ENCODE measurements at regions not wholly inside any gene's neighbourhood (a gene's known extent, or its start where the extent isn't known, plus 50 kb on each side); places are given as distances from the start of the nearest gene placed in this dataset.
"Not testable (repeated sequence)": the region's sequence is repeated elsewhere in the genome, so short reads cannot be mapped to it uniquely, and the experiment has no call there.

GRCh38 chr10:21368022-21368582, 157.4 kb downstream of the SKIDA1 start:
- DNase-seq (no peak), FAIRE-seq (no peak)
- H3K9me3 ChIP-seq (ENCODE audit: control insufficient read depth in 2 of 2, insufficient read depth in 1 of 2, low read depth in 1 of 2, low read length in 1 of 2), result no peaks in the 10 kb centered on the region
- no peaks in the 10 kb centered on the region for H3K27me3 ChIP-seq (ENCODE audit: control insufficient read depth in 3 of 3, insufficient read depth in 3 of 3, low read length in 3 of 3)
- no peak overlapping the region for H3K4me3 ChIP-seq (ENCODE audit: low read depth in 1 of 3, low read length in 3 of 3)
- no peaks in the 10 kb centered on the region for H3K36me3 ChIP-seq (ENCODE audit: control insufficient read depth in 3 of 3, insufficient read depth in 2 of 3, low read depth in 1 of 3, low read length in 3 of 3)
- 87 to 94% (median 92%) methylated on average over 8 of the region's 8 CpGs for WGBS, 3 donors
- peaks cover 0 to 8% (median 3%) of the 10 kb centered on the region in 3 donors for H3K4me1 ChIP-seq (ENCODE audit: control insufficient read depth in 3 of 3, insufficient read depth in 2 of 3, low read depth in 1 of 3, low read length in 2 of 3)
- H3K27ac ChIP-seq (ENCODE audit: low read depth in 1 of 3, low read length in 2 of 3), result no peak overlapping the region

GRCh38 chr10:21366108-21366507, 159.4 kb downstream of the SKIDA1 start:
- peak in 1 of 2 donors; percentile 40 for DNase-seq
- H3K36me3 ChIP-seq (ENCODE audit: control insufficient read depth in 3 of 3, insufficient read depth in 2 of 3, low read depth in 1 of 3, low read length in 3 of 3); H3K9me3 ChIP-seq (ENCODE audit: control insufficient read depth in 2 of 2, insufficient read depth in 1 of 2, low read depth in 1 of 2, low read length in 1 of 2); H3K27ac ChIP-seq (ENCODE audit: low read depth in 1 of 3, low read length in 2 of 3); H3K4me3 ChIP-seq (ENCODE audit: low read depth in 1 of 3, low read length in 3 of 3); FAIRE-seq; H3K27me3 ChIP-seq (ENCODE audit: control insufficient read depth in 3 of 3, insufficient read depth in 3 of 3, low read length in 3 of 3); H3K4me1 ChIP-seq (ENCODE audit: control insufficient read depth in 3 of 3, insufficient read depth in 2 of 3, low read depth in 1 of 3, low read length in 2 of 3): not testable (repeated sequence)
- WGBS, 3 donors, result 62 to 76% (median 65%) methylated on average over 6 of the region's 6 CpGs

GRCh38 chr10:21364196-21365114, 161.0 kb downstream of the SKIDA1 start:
- peaks cover 0 to 8% (median 3%) of the 10 kb centered on the region in 3 donors for H3K4me1 ChIP-seq (ENCODE audit: control insufficient read depth in 3 of 3, insufficient read depth in 2 of 3, low read depth in 1 of 3, low read length in 2 of 3)
- no peaks in the 10 kb centered on the region for H3K9me3 ChIP-seq (ENCODE audit: control insufficient read depth in 2 of 2, insufficient read depth in 1 of 2, low read depth in 1 of 2, low read length in 1 of 2)
- DNase-seq, result peak; percentile 29 to 56
- no peak for FAIRE-seq
- 40 to 60% (median 47%) methylated on average over 11 of the region's 11 CpGs for WGBS, 3 donors
- no peak overlapping the region for H3K4me3 ChIP-seq (ENCODE audit: low read depth in 1 of 3, low read length in 3 of 3)
- peak overlapping the region in 1 of 3 donors; percentile 59 for H3K27ac ChIP-seq (ENCODE audit: low read depth in 1 of 3, low read length in 2 of 3)
- H3K36me3 ChIP-seq (ENCODE audit: control insufficient read depth in 3 of 3, insufficient read depth in 2 of 3, low read depth in 1 of 3, low read length in 3 of 3), result no peaks in the 10 kb centered on the region
- H3K27me3 ChIP-seq (ENCODE audit: control insufficient read depth in 3 of 3, insufficient read depth in 3 of 3, low read length in 3 of 3), result no peaks in the 10 kb centered on the region

GRCh38 chr10:21363731-21364104, 161.8 kb downstream of the SKIDA1 start:
- FAIRE-seq (no peak), DNase-seq (no peak)
- Histone ChIP-seq H3K27me3 (ENCODE audit: control insufficient read depth in 3 of 3, insufficient read depth in 3 of 3, low read length in 3 of 3) (no peaks in the 10 kb centered on the region), H3K4me1 (ENCODE audit: control insufficient read depth in 3 of 3, insufficient read depth in 2 of 3, low read depth in 1 of 3, low read length in 2 of 3) (peaks cover 0 to 8% (median 3%) of the 10 kb centered on the region in 3 donors), H3K4me3 (ENCODE audit: low read depth in 1 of 3, low read length in 3 of 3) (no peak overlapping the region), H3K36me3 (ENCODE audit: control insufficient read depth in 3 of 3, insufficient read depth in 2 of 3, low read depth in 1 of 3, low read length in 3 of 3) (no peaks in the 10 kb centered on the region), H3K9me3 (ENCODE audit: control insufficient read depth in 2 of 2, insufficient read depth in 1 of 2, low read depth in 1 of 2, low read length in 1 of 2) (no peaks in the 10 kb centered on the region), H3K27ac (ENCODE audit: low read depth in 1 of 3, low read length in 2 of 3) (no peak overlapping the region)
- WGBS, 3 donors, result 71 to 84% (median 74%) methylated on average over 3 of the region's 3 CpGs

GRCh38 chr10:21363092-21363730, 162.3 kb downstream of the SKIDA1 start:
- no peak for FAIRE-seq
- peak overlapping the region in 1 of 3 donors; percentile 27 for H3K27ac ChIP-seq (ENCODE audit: low read depth in 1 of 3, low read length in 2 of 3)
- 23 to 36% (median 31%) methylated on average over 4 of the region's 4 CpGs for WGBS, 3 donors

GRCh38 chr10:21359202-21359601, 166.3 kb downstream of the SKIDA1 start:
- H3K4me1 ChIP-seq (ENCODE audit: control insufficient read depth in 3 of 3, insufficient read depth in 2 of 3, low read depth in 1 of 3, low read length in 2 of 3), result peaks cover 0 to under 1% (median 0%) of the 10 kb centered on the region in 3 donors
- H3K36me3 ChIP-seq (ENCODE audit: control insufficient read depth in 3 of 3, insufficient read depth in 2 of 3, low read depth in 1 of 3, low read length in 3 of 3), result no peaks in the 10 kb centered on the region
- DNase-seq, result no peak
- H3K9me3 ChIP-seq (ENCODE audit: control insufficient read depth in 2 of 2, insufficient read depth in 1 of 2, low read depth in 1 of 2, low read length in 1 of 2), result no peaks in the 10 kb centered on the region
- H3K27ac ChIP-seq (ENCODE audit: low read depth in 1 of 3, low read length in 2 of 3), result no peak overlapping the region
- H3K27me3 ChIP-seq (ENCODE audit: control insufficient read depth in 3 of 3, insufficient read depth in 3 of 3, low read length in 3 of 3), result no peaks in the 10 kb centered on the region
- no peak overlapping the region for H3K4me3 ChIP-seq (ENCODE audit: low read depth in 1 of 3, low read length in 3 of 3)
- WGBS, 3 donors, result 36 to 59% (median 47%) methylated on average over 2 of the region's 2 CpGs
- FAIRE-seq, result no peak

More at GRCh38 chr10:21363092-21363730, 162.3 kb downstream of the SKIDA1 start:
- H3K9me3 ChIP-seq (ENCODE audit: control insufficient read depth in 2 of 2, insufficient read depth in 1 of 2, low read depth in 1 of 2, low read length in 1 of 2), result no peaks in the 10 kb centered on the region
- peak in 1 of 2 donors; percentile 19 for DNase-seq
- peaks cover 0 to 8% (median 3%) of the 10 kb centered on the region in 3 donors for H3K4me1 ChIP-seq (ENCODE audit: control insufficient read depth in 3 of 3, insufficient read depth in 2 of 3, low read depth in 1 of 3, low read length in 2 of 3)
- H3K4me3 ChIP-seq (ENCODE audit: low read depth in 1 of 3, low read length in 3 of 3), result no peak overlapping the region
- H3K27me3 ChIP-seq (ENCODE audit: control insufficient read depth in 3 of 3, insufficient read depth in 3 of 3, low read length in 3 of 3), result no peaks in the 10 kb centered on the region
- H3K36me3 ChIP-seq (ENCODE audit: control insufficient read depth in 3 of 3, insufficient read depth in 2 of 3, low read depth in 1 of 3, low read length in 3 of 3), result no peaks in the 10 kb centered on the region

GRCh38 chr10:21355591-21356011, 169.9 kb downstream of the SKIDA1 start:
- no peaks in the 10 kb centered on the region for H3K36me3 ChIP-seq (ENCODE audit: control insufficient read depth in 3 of 3, insufficient read depth in 2 of 3, low read depth in 1 of 3, low read length in 3 of 3)
- no peak overlapping the region for H3K27ac ChIP-seq (ENCODE audit: low read depth in 1 of 3, low read length in 2 of 3)
- no peak for DNase-seq
- no peak overlapping the region for H3K4me3 ChIP-seq (ENCODE audit: low read depth in 1 of 3, low read length in 3 of 3)
- H3K9me3 ChIP-seq (ENCODE audit: control insufficient read depth in 2 of 2, insufficient read depth in 1 of 2, low read depth in 1 of 2, low read length in 1 of 2), result no peaks in the 10 kb centered on the region
- FAIRE-seq, result no peak
- H3K27me3 ChIP-seq (ENCODE audit: control insufficient read depth in 3 of 3, insufficient read depth in 3 of 3, low read length in 3 of 3), result no peaks in the 10 kb centered on the region
- H3K4me1 ChIP-seq (ENCODE audit: control insufficient read depth in 3 of 3, insufficient read depth in 2 of 3, low read depth in 1 of 3, low read length in 2 of 3), result no peaks in the 10 kb centered on the region
- WGBS, 3 donors, result 52 to 75% (median 57%) methylated on average over 2 of the region's 2 CpGs

- no peak overlapping the region for H3K4me3 ChIP-seq (ENCODE audit: low read depth in 1 of 3, low read length in 3 of 3)
- no peaks in the 10 kb centered on the region for H3K9me3 ChIP-seq (ENCODE audit: control insufficient read depth in 2 of 2, insufficient read depth in 1 of 2, low read depth in 1 of 2, low read length in 1 of 2)
- H3K4me1 ChIP-seq (ENCODE audit: control insufficient read depth in 3 of 3, insufficient read depth in 2 of 3, low read depth in 1 of 3, low read length in 2 of 3), result peaks cover 0 to 4% (median 0%) of the 10 kb centered on the region in 3 donors
- H3K36me3 ChIP-seq (ENCODE audit: control insufficient read depth in 3 of 3, insufficient read depth in 2 of 3, low read depth in 1 of 3, low read length in 3 of 3), result no peaks in the 10 kb centered on the region
- no peaks in the 10 kb centered on the region for H3K27me3 ChIP-seq (ENCODE audit: control insufficient read depth in 3 of 3, insufficient read depth in 3 of 3, low read length in 3 of 3)
- FAIRE-seq, result no peak
- no peak for DNase-seq
- H3K27ac ChIP-seq (ENCODE audit: low read depth in 1 of 3, low read length in 2 of 3), result no peak overlapping the region
- WGBS, 3 donors, result 23 to 68% (median 24%) methylated on average over 1 of the region's 1 CpG
Measured at GRCh38 chr10:21352886-21353285, 172.6 kb downstream of the SKIDA1 start.

All from small intestine (tissue), 7 donors.